Germinal center (tissue), 1 donor: ENCODE measurements at regions not wholly inside any gene's neighbourhood (a gene's known extent, or its start where the extent isn't known, plus 50 kb on each side); places are given as distances from the start of the nearest gene placed in this dataset.

ENCODE experiments used
- DNase-seq: peaks from one replicate; pipeline ENCODE4 v3.0.0; 2012; ENCODE audit warnings: mixed read lengths, low spot score

- DNase-seq: no peak
These were observed 71.3 kb downstream of the CPN2 start for GRCh38 chr3:194279701-194280360.

- no peak for DNase-seq
These were observed 70.4 kb downstream of the CPN2 start for GRCh38 chr3:194280777-194281176.

- no peak for DNase-seq
These were observed 69.8 kb downstream of the CPN2 start for GRCh38 chr3:194281306-194281705.

- no peak for DNase-seq
These were observed 69.4 kb downstream of the CPN2 start for GRCh38 chr3:194281766-194282165.

- DNase-seq: no peak
These were observed 68.5 kb downstream of the CPN2 start for GRCh38 chr3:194282436-194283122.

GRCh38 chr3:194283221-194284006 is 67.7 kb downstream of the CPN2 start:
- no peak for DNase-seq

- no peak for DNase-seq
These were observed 66.8 kb downstream of the CPN2 start for GRCh38 chr3:194284351-194284750.

- no peak for DNase-seq
These were observed 65.9 kb downstream of the CPN2 start for GRCh38 chr3:194285024-194285849.

GRCh38 chr3:194285850-194286197 is 65.3 kb downstream of the CPN2 start:
- DNase-seq: no peak

GRCh38 chr3:194286375-194287146 is 64.6 kb downstream of the CPN2 start:
- no peak for DNase-seq

- DNase-seq: no peak
These were observed 63.8 kb downstream of the CPN2 start for GRCh38 chr3:194287374-194287773.

- DNase-seq: no peak
These were observed 63.0 kb downstream of the CPN2 start for GRCh38 chr3:194287977-194288706.
